ENCODE measurements at regions not wholly inside any gene's neighbourhood (a gene's known extent, or its start where the extent isn't known, plus 50 kb on each side); places are given as distances from the start of the nearest gene placed in this dataset.

DNA sequence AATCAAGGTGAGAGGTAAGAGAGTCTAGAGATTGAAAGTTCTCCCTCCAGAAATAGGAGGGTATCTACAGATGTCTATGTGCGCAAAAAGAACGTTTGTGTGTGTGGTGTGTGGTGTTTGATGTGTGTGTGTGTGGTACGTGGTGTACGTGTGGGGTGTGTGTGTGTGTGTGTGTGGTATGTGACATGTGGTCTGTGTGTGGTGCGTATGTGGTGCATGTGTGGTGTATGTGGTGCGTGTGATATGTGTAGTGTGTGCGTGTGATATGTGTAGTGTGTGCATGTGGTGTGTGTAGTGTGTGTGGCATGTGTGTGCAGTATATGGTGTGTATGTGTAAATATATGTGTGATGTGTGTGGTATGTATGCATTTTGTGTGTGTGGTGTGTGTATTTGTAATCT, 73.0 kb upstream of the LRRC4C start:
- TF ChIP-seq TOPORS (CRISPR knock-in tag; IDR thresholded peaks at IDR 0.05), result no peak
- no peak for TF ChIP-seq RNF2 (conservative IDR thresholded peaks at IDR 0.05; ENCODE audit: low read depth)
- no peak for TF ChIP-seq ZNF121 (CRISPR knock-in tag; IDR thresholded peaks at IDR 0.05)
- TF ChIP-seq TAF1 (CRISPR knock-in tag; IDR thresholded peaks at IDR 0.05), result no peak
- no peak for TF ChIP-seq NBN (conservative IDR thresholded peaks at IDR 0.05)
- no peak for TF ChIP-seq EP300 (IDR thresholded peaks at IDR 0.05; ENCODE audit: low read depth in 2 of 2, low read length in 2 of 2)
- no peak for TF ChIP-seq EP300 (CRISPR knock-in tag; IDR thresholded peaks at IDR 0.05; ENCODE audit: borderline replicate concordance)
- no peak for TF ChIP-seq POLR2A (IDR thresholded peaks at IDR 0.05; ENCODE audit: insufficient read depth in 1 of 2, low read depth in 2 of 2, low read length in 2 of 2)
- no peak for TF ChIP-seq NFE2L1 (CRISPR knock-in tag; IDR thresholded peaks at IDR 0.05; ENCODE audit: borderline replicate concordance)
- TF ChIP-seq, protein P1, sequence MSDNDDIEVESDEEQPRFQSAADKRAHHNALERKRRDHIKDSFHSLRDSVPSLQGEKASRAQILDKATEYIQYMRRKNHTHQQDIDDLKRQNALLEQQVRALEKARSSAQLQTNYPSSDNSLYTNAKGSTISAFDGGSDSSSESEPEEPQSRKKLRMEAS (IDR thresholded peaks at IDR 0.05), result no peak
- TF ChIP-seq, protein P2, sequence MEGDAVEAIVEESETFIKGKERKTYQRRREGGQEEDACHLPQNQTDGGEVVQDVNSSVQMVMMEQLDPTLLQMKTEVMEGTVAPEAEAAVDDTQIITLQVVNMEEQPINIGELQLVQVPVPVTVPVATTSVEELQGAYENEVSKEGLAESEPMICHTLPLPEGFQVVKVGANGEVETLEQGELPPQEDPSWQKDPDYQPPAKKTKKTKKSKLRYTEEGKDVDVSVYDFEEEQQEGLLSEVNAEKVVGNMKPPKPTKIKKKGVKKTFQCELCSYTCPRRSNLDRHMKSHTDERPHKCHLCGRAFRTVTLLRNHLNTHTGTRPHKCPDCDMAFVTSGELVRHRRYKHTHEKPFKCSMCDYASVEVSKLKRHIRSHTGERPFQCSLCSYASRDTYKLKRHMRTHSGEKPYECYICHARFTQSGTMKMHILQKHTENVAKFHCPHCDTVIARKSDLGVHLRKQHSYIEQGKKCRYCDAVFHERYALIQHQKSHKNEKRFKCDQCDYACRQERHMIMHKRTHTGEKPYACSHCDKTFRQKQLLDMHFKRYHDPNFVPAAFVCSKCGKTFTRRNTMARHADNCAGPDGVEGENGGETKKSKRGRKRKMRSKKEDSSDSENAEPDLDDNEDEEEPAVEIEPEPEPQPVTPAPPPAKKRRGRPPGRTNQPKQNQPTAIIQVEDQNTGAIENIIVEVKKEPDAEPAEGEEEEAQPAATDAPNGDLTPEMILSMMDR (CRISPR knock-in tag; IDR thresholded peaks at IDR 0.05), result no peak
- no peak for TF ChIP-seq SSRP1 (CRISPR knock-in tag; IDR thresholded peaks at IDR 0.05)
- TF ChIP-seq ZBTB8A (CRISPR knock-in tag; IDR thresholded peaks at IDR 0.05; ENCODE audit: borderline replicate concordance, low read depth), result no peak
